Aorta (tissue), 5 donors: ENCODE measurements at regions not wholly inside any gene's neighbourhood (a gene's known extent, or its start where the extent isn't known, plus 50 kb on each side); places are given as distances from the start of the nearest gene placed in this dataset.

Source experiments
- ATAC-seq: fragments of 200-7000 bp; cut with Tn5 transposase; one replicate; pipeline ENCODE4 v1.9.1; 2022; ENCODE audit warnings: moderate library complexity; ENCODE audit not compliant: low FRiP score
- DNase-seq, 2 donors: peaks; one replicate each; pipeline ENCODE4 v3.0.0-alpha.2; 2020
- H3K27ac ChIP-seq, 2 donors: one replicate each; pipeline ENCODE4 v1.5.1; 2013; ENCODE audit warnings: low read length in 2 of 2, mild to moderate bottlenecking in 2 of 2, moderate library complexity in 2 of 2, control low read depth in 1 of 2, inconsistent platforms in 1 of 2, low read depth in 1 of 2
- H3K27me3 ChIP-seq, 2 donors: one replicate each; pipeline ENCODE4 v1.6.1; 2013; ENCODE audit warnings: control low read depth in 1 of 2, low read length in 1 of 2, mild to moderate bottlenecking in 1 of 2, moderate library complexity in 1 of 2; ENCODE audit not compliant: insufficient read depth in 2 of 2, control insufficient read depth in 1 of 2
- H3K36me3 ChIP-seq, 2 donors: one replicate each; pipeline ENCODE4 v1.6.1; 2013; ENCODE audit warnings: control low read depth in 1 of 2, low read length in 1 of 2, mild to moderate bottlenecking in 1 of 2; ENCODE audit not compliant: insufficient read depth in 2 of 2, control insufficient read depth in 1 of 2
- H3K4me1 ChIP-seq, 2 donors: one replicate each; pipeline ENCODE4 v1.6.1; 2013; ENCODE audit warnings: low read length in 2 of 2, control low read depth in 1 of 2, mild to moderate bottlenecking in 1 of 2, moderate library complexity in 1 of 2; ENCODE audit not compliant: insufficient read depth in 2 of 2, control insufficient read depth in 1 of 2
- H3K4me3 ChIP-seq, 2 donors: one replicate each; pipeline ENCODE4 v1.5.1; 2013; ENCODE audit warnings: low read length in 2 of 2, control low read depth in 1 of 2, mild to moderate bottlenecking in 1 of 2
- H3K9me3 ChIP-seq: one replicate; pipeline ENCODE4 v1.6.1; 2013; ENCODE audit warnings: mild to moderate bottlenecking, low read length; ENCODE audit not compliant: control insufficient read depth
- WGBS, 2 donors: extraction: QIAGEN DNeasy Blood & Tissue Kit; methylation state at CpG; one replicate each; pipeline ENCODE4 v1.1.7; 2013; 5-methylcytosine and 5-hydroxymethylcytosine counted together
- intact Hi-C, 2 donors: fragments of 100-400 bp; cut with DNase I; formaldehyde crosslinking; loops; one replicate each; pipeline versions ENCODE4 v1.14.2 to v1.15.0; 2022
- donor health status: healthy with polysubstance abuse.
- donor health status: Bipolar disorder and iron deficiency.
- donor health status: DM: no; HTN: no; CAD: no.
- donor health status: DM: no; HTN: no; CAD: no.
- donor health status: DM: yes; HTN: yes; CAD: no.

GRCh38 chr1:34400675-34401074 lies 224.0 kb downstream of the C1orf94 start:
- no peak overlapping the region for H3K4me3 ChIP-seq
- intact Hi-C loops = no loop called here
- H3K4me1 ChIP-seq = no peaks in the 10 kb centered on the region
- ATAC-seq (no peak), DNase-seq (no peak)
- no peak overlapping the region for H3K27ac ChIP-seq
- H3K9me3 ChIP-seq = no peaks in the 10 kb centered on the region
- WGBS, 2 donors = 16 to 47% methylated on average over 2 of the region's 2 CpGs
- H3K36me3 ChIP-seq = no peaks in the 10 kb centered on the region
- H3K27me3 ChIP-seq = no peaks in the 10 kb centered on the region

- no peaks in the 10 kb centered on the region for H3K9me3 ChIP-seq
- ATAC-seq = no peak
- H3K4me1 ChIP-seq = no peaks in the 10 kb centered on the region
- H3K4me3 ChIP-seq = no peak overlapping the region
- intact Hi-C loops = no loop called here
- no peak overlapping the region for H3K27ac ChIP-seq
- no peaks in the 10 kb centered on the region for H3K27me3 ChIP-seq
- no peak for DNase-seq
- no peaks in the 10 kb centered on the region for H3K36me3 ChIP-seq
Observed at GRCh38 chr1:34403156-34403555, 226.4 kb downstream of the C1orf94 start.

GRCh38 chr1:34404804-34405203 lies 228.1 kb downstream of the C1orf94 start:
- ATAC-seq (no peak), DNase-seq (no peak)
- no peaks in the 10 kb centered on the region for H3K36me3 ChIP-seq
- no peaks in the 10 kb centered on the region for H3K9me3 ChIP-seq
- H3K27me3 ChIP-seq = no peaks in the 10 kb centered on the region
- no peak overlapping the region for H3K27ac ChIP-seq
- no peak overlapping the region for H3K4me3 ChIP-seq
- no peaks in the 10 kb centered on the region for H3K4me1 ChIP-seq
- intact Hi-C loops = no loop called here

- Histone ChIP-seq H3K9me3 (no peaks in the 10 kb centered on the region), H3K4me1 (no peaks in the 10 kb centered on the region), H3K27me3 (no peaks in the 10 kb centered on the region), H3K36me3 (no peaks in the 10 kb centered on the region), H3K4me3 (no peak overlapping the region), H3K27ac (no peak overlapping the region)
- no peak for DNase-seq
- 82 to 84% methylated on average over 2 of the region's 2 CpGs for WGBS, 2 donors
- ATAC-seq = no peak
- intact Hi-C loops = no loop called here
Observed at GRCh38 chr1:34405266-34405959, 228.7 kb downstream of the C1orf94 start.

GRCh38 chr1:34406377-34406776 lies 229.7 kb downstream of the C1orf94 start:
- Histone ChIP-seq H3K27me3 (no peaks in the 10 kb centered on the region), H3K4me3 (no peak overlapping the region), H3K36me3 (no peaks in the 10 kb centered on the region), H3K9me3 (no peaks in the 10 kb centered on the region), H3K27ac (no peak overlapping the region), H3K4me1 (no peaks in the 10 kb centered on the region)
- ATAC-seq (no peak), DNase-seq (no peak)
- intact Hi-C loops = no loop called here
- WGBS, 2 donors = 6 to 20% methylated on average over 5 of the region's 5 CpGs

GRCh38 chr1:34406833-34407539 lies 230.3 kb downstream of the C1orf94 start:
- ATAC-seq (no peak), DNase-seq (no peak)
- 27 to 35% methylated on average over 9 of the region's 9 CpGs for WGBS, 2 donors
- no peaks in the 10 kb centered on the region for H3K27me3 ChIP-seq
- H3K9me3 ChIP-seq = no peaks in the 10 kb centered on the region
- no peak overlapping the region for H3K27ac ChIP-seq
- intact Hi-C loops = no loop called here
- H3K36me3 ChIP-seq = no peaks in the 10 kb centered on the region
- H3K4me1 ChIP-seq = no peaks in the 10 kb centered on the region
- no peak overlapping the region for H3K4me3 ChIP-seq

GRCh38 chr1:34408011-34408410 lies 231.3 kb downstream of the C1orf94 start:
- Histone ChIP-seq H3K36me3 (no peaks in the 10 kb centered on the region), H3K27ac (no peak overlapping the region), H3K4me3 (no peak overlapping the region), H3K9me3 (no peaks in the 10 kb centered on the region), H3K27me3 (no peaks in the 10 kb centered on the region), H3K4me1 (no peaks in the 10 kb centered on the region)
- ATAC-seq (no peak), DNase-seq (no peak)
- intact Hi-C loops = no loop called here
- 27 to 29% methylated on average over 4 of the region's 4 CpGs for WGBS, 2 donors

- no peaks in the 10 kb centered on the region for H3K9me3 ChIP-seq
- DNase-seq = no peak
- 84% methylated on average over 6 of the region's 6 CpGs for WGBS, 2 donors
- H3K4me1 ChIP-seq = no peaks in the 10 kb centered on the region
- H3K27ac ChIP-seq = no peak overlapping the region
- intact Hi-C loops = no loop called here
- H3K27me3 ChIP-seq = no peaks in the 10 kb centered on the region
- ATAC-seq = no peak
- no peaks in the 10 kb centered on the region for H3K36me3 ChIP-seq
- H3K4me3 ChIP-seq = no peak overlapping the region
Observed at GRCh38 chr1:34409689-34410229, 233.1 kb downstream of the C1orf94 start.
